Activated CD8-positive, alpha-beta memory T cell treated with anti-CD3 and anti-CD28 coated beads, Interleukin-2, amount 10 ng/mL, durations not matched to agents 7 days and 5 days (primary cell): ENCODE measurements at regions not wholly inside any gene's neighbourhood (a gene's known extent, or its start where the extent isn't known, plus 50 kb on each side); places are given as distances from the start of the nearest gene placed in this dataset.
"Not testable (repeated sequence)": the region's sequence is repeated elsewhere in the genome, so short reads cannot be mapped to it uniquely, and the experiment has no call there.

Source experiments
- ATAC-seq: fragments of 150-1000 bp; cut with Tn5 transposase; one replicate; pipeline ENCODE4 v1.10.0; 2021; ENCODE audit warnings: moderate library complexity
- CTCF ChIA-PET: fragments of 350-600 bp; sonication (Branson Sonifier 250); formaldehyde crosslinking; loops from one replicate; lab custom pipeline; 2021; ENCODE audit warnings: antibody characterized with exemption; lab: Charles Lee
- DNase-seq: peaks from one replicate; pipeline ENCODE4 v3.0.0-alpha.2; 2020
- H3K27ac Mint-ChIP-seq: one replicate; pipeline ENCODE4 v1.8.0; 2021; ENCODE audit warnings: mild to moderate bottlenecking, mixed read lengths
- H3K27me3 Mint-ChIP-seq: one replicate; pipeline ENCODE4 v1.8.0; 2021; ENCODE audit warnings: mixed read lengths
- H3K36me3 Mint-ChIP-seq: one replicate; pipeline ENCODE4 v1.8.0; 2021; ENCODE audit warnings: mild to moderate bottlenecking, mixed read lengths
- H3K4me1 Mint-ChIP-seq: one replicate; pipeline ENCODE4 v1.8.0; 2021; ENCODE audit warnings: mixed read lengths
- H3K4me3 Mint-ChIP-seq: one replicate; pipeline ENCODE4 v1.8.0; 2021; ENCODE audit warnings: mild to moderate bottlenecking, moderate library complexity, mixed read lengths
- H3K9me3 Mint-ChIP-seq: one replicate; pipeline ENCODE4 v1.8.0; 2022; ENCODE audit warnings: low read depth, mixed read lengths

DNA sequence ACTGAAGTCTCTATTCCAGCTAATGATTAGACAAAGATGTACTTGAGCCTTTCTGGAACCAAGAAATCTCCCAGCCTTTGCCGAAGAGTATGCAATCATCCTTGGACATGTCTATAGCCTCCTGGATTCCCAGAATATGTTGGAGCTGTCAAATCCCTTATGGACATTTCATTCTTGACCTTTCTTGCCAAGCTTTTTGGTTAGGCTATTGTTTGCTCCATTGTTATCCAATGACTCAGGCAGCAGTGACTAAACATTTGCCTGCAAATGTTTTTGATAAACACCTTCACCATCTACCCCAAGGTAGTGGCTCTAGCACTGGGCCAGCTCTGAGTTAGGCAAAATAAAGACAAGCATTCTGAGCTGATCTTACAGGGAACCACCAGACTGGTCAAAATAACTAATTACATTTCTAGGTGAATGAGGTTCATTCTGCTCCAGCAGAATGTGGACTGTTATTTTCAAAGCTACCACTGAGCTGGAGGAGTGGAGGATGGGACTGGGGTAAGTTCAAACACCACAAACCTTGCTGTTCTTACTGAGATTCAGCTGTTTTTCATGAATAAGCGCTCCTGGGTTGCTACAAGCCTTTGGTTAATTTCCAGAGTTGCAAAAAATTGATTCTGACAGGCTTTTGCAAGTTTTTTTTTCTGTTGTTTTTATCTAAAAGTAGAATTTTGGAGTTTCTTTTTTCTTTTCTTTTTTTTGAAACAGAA lies 81.0 kb downstream of the TMEM270 start:
- peaks cover 11% of the 10 kb centered on the region for H3K9me3 Mint-ChIP-seq
- DNase-seq (no peak), ATAC-seq (no peak)
- H3K27me3 Mint-ChIP-seq, result peaks cover 7% of the 10 kb centered on the region
- H3K4me3 Mint-ChIP-seq, result no peak overlapping the region
- H3K27ac Mint-ChIP-seq, result no peak overlapping the region
- peaks cover 3% of the 10 kb centered on the region for H3K36me3 Mint-ChIP-seq
- H3K4me1 Mint-ChIP-seq, result no peaks in the 10 kb centered on the region
- CTCF ChIA-PET, result no interaction called here

DNA sequence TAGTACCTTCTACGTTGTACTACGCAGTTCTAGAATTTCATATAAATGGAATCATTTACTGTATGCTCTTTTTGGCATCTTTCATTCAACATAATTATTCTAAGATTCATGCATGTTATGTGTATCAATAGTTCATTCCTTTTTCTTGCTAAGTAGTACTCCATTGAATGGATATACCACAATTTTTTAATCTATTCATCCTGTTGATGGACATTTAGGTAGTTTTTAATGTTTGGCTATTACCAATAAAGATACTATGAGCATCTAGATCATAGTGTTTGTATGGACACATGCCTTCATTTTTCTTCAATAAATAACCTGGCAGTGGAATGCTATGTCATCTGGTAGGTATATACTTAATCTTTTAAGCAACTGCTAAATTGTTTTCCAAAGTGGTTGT lies 83.0 kb upstream of the ELN start:
- H3K4me3 Mint-ChIP-seq, result no peak overlapping the region
- peaks cover 17% of the 10 kb centered on the region for H3K9me3 Mint-ChIP-seq
- peaks cover 3% of the 10 kb centered on the region for H3K36me3 Mint-ChIP-seq
- H3K4me1 Mint-ChIP-seq, result no peaks in the 10 kb centered on the region
- H3K27me3 Mint-ChIP-seq, result peaks cover 14% of the 10 kb centered on the region
- CTCF ChIA-PET, result no interaction called here
- DNase-seq (no peak), ATAC-seq (no peak)
- no peak overlapping the region for H3K27ac Mint-ChIP-seq

DNA sequence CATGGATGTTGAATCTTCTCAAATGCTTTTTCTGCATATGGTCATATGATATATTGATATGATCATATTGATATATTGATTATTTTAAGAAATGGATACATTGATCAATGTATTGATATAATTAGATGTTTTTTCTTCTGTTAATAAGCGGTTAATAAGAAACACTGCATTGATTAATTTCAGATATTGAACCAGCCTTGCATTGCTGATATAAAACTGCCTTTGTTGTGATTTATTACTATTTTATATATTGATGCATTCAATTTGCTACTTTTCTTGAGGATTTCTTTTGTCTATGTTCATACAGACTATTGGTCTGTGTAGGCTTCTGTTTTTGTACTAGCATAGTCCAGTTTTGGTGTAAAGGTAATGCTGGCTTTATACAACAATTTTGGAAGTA lies 79.7 kb upstream of the ELN start:
- no peaks in the 10 kb centered on the region for H3K4me1 Mint-ChIP-seq
- no peak overlapping the region for H3K27ac Mint-ChIP-seq
- ATAC-seq (no peak), DNase-seq (no peak)
- peaks cover 9% of the 10 kb centered on the region for H3K9me3 Mint-ChIP-seq
- H3K4me3 Mint-ChIP-seq, result no peak overlapping the region
- CTCF ChIA-PET, result no interaction called here
- no peaks in the 10 kb centered on the region for H3K36me3 Mint-ChIP-seq
- peaks cover 15% of the 10 kb centered on the region for H3K27me3 Mint-ChIP-seq

DNA sequence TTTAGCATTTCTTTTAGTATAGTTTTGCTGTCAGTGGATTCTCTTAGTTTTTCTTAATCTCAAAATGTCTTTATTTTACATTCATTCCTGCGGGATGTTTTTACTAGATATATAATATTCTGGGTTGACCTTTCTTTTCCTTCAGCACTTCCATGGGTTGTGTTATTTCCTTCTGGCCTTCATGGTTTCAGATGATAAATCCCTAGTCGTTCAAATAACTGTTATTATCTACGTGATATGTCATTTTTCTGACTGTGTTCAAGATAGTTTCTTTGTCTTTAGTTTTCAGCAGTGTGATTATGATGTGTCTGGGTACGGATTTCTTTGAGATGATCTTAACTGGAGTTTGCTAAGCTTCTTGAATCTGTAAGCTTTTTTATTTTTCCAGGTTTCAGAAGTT lies 75.7 kb upstream of the ELN start:
- no peak overlapping the region for H3K4me3 Mint-ChIP-seq
- no peaks in the 10 kb centered on the region for H3K4me1 Mint-ChIP-seq
- peaks cover 24% of the 10 kb centered on the region for H3K27me3 Mint-ChIP-seq
- DNase-seq (no peak), ATAC-seq (no peak)
- H3K9me3 Mint-ChIP-seq, result peaks cover 6% of the 10 kb centered on the region
- H3K27ac Mint-ChIP-seq, result no peak overlapping the region
- H3K36me3 Mint-ChIP-seq, result no peaks in the 10 kb centered on the region
- CTCF ChIA-PET, result no interaction called here

DNA sequence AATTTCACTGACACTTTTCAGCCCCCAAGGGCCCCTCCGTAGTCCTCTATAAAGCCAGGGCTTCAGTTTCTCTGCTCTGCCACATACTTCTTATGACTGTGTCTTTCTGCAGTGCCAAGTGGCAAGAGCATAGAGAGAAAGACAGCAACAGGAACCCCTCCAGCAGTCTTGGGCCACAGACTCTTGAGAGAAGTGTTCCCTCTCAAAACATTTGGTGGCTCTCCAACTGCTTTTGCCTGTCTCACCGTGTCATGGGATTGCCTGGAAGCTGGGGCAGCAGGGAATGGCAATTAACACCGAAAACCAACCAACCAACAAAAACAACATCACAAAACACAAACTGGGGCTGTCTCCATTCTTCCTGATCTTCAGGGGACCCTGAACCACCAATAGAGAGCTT lies 73.8 kb upstream of the ELN start:
- no peaks in the 10 kb centered on the region for H3K36me3 Mint-ChIP-seq
- ATAC-seq, result no peak
- H3K27me3 Mint-ChIP-seq, result peaks cover 29% of the 10 kb centered on the region
- H3K4me1 Mint-ChIP-seq, result no peaks in the 10 kb centered on the region
- CTCF ChIA-PET, result interaction anchor here (0.8 kb wide), 1 partner anchor 16 kb away, joined by 3 read pairs; no protein-coding TSS in a partner anchor
- no peak for DNase-seq
- H3K27ac Mint-ChIP-seq, result no peak overlapping the region
- no peak overlapping the region for H3K4me3 Mint-ChIP-seq
- peaks cover under 1% of the 10 kb centered on the region for H3K9me3 Mint-ChIP-seq

DNA sequence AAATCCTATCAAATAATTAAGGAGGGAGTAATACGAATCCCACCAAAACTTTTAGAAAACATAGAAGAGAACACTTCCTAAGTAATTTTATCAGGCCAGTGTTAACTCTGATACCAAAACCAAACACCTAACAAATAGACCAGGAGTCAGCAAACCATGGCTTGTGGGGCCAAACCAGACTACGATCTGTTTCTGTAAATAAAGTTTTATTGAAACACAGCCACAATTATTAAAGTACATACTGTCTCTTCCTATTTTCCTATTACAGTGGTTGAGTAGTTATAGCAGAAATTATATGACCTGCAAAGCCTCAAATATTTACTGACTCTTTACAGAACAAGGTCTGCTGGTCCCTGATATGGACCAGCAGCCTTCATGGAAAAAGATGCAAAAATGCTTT lies 73.1 kb upstream of the ELN start:
- Mint-ChIP-seq H3K27me3 (peaks cover 29% of the 10 kb centered on the region), H3K36me3 (no peaks in the 10 kb centered on the region), H3K4me3 (no peak overlapping the region), H3K4me1 (no peaks in the 10 kb centered on the region), H3K27ac (no peak overlapping the region), H3K9me3 (no peaks in the 10 kb centered on the region)
- ATAC-seq, result no peak
- CTCF ChIA-PET, result no interaction called here
- DNase-seq, result no peak

DNA sequence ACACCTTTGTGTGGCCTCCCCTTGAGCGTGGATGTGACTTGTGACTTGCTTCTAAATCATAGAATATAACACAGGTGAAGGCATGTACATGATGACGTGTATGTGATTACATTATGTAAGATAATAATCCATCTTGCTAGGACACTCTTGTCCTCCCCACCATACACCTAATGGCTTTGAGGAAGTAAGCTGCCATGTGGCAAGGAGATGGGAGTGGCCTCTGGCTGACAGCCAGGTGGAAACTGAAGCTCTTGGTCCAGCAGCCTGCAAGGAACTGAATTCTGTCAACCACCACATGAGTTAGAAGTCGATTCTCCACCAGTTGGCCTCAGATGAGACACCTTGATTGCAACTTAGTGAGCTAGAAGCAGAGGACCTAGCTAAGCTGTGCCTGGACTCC lies 67.4 kb upstream of the ELN start:
- peaks cover 7% of the 10 kb centered on the region for H3K9me3 Mint-ChIP-seq
- H3K4me1 Mint-ChIP-seq, result no peaks in the 10 kb centered on the region
- H3K36me3 Mint-ChIP-seq, result peaks cover 2% of the 10 kb centered on the region
- no peak overlapping the region for H3K27ac Mint-ChIP-seq
- no peak overlapping the region for H3K4me3 Mint-ChIP-seq
- CTCF ChIA-PET, result no interaction called here
- DNase-seq (no peak), ATAC-seq (no peak)
- peaks cover 22% of the 10 kb centered on the region for H3K27me3 Mint-ChIP-seq

DNA sequence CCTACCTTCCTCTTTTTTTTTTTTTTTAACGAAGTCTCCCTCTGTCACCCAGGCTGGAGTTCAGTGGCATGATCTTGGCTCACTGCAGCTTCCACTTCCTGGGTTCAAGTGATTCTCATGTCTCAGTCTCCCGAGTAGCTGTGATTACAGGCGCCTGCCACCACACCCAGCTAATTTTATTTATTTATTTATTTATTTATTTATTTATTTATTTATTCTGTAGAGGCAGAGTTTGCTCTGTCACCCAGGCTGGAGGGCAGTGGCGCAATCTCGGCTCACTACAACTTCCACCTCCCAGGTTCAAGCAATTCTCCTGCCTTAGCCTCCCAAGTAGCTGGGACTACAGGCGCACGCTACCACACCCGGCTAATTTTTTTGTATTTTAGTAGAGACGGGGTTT lies 66.0 kb upstream of the ELN start:
- H3K4me3 Mint-ChIP-seq, H3K9me3 Mint-ChIP-seq, H3K36me3 Mint-ChIP-seq, ATAC-seq, CTCF ChIA-PET, H3K4me1 Mint-ChIP-seq, H3K27ac Mint-ChIP-seq, DNase-seq: not testable (repeated sequence)
- peaks cover 20% of the 10 kb centered on the region for H3K27me3 Mint-ChIP-seq

DNA sequence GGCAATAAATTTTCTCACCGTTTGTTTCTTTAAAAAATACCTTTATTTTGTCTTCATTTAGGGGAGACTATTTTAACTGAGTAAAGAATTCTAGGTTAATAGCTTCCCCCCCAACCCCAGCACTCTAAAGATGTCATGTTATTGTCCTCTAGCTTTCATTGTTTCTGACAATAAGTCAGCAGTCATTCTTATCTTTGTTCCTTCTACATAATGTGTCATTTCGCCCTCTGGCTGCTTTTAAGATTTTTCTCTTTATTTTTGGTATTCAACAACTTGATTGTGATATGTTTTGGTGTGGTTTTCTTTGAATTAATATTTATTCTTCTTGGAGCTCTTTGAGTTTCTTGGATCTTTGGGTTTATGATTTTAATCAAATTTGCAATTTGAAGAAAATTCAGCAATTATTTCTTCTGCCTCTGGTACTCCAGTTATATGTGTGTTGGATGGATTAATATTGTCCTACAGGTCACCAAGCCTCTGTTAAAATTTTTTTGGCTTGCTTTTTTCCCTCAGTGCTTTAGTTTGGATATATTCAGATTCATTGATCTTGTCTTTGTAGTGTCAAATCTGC lies 64.6 kb upstream of the ELN start:
- Mint-ChIP-seq H3K36me3 (peaks cover 2% of the 10 kb centered on the region), H3K4me1 (no peaks in the 10 kb centered on the region), H3K27me3 (peaks cover 14% of the 10 kb centered on the region), H3K9me3 (peaks cover 9% of the 10 kb centered on the region), H3K4me3 (no peak overlapping the region), H3K27ac (no peak overlapping the region)
- CTCF ChIA-PET, result interaction anchor here (1.5 kb wide), 1 partner anchor 63 kb away, joined by 7 read pairs; no protein-coding TSS in a partner anchor
- no peak for DNase-seq
- ATAC-seq, result no peak

DNA sequence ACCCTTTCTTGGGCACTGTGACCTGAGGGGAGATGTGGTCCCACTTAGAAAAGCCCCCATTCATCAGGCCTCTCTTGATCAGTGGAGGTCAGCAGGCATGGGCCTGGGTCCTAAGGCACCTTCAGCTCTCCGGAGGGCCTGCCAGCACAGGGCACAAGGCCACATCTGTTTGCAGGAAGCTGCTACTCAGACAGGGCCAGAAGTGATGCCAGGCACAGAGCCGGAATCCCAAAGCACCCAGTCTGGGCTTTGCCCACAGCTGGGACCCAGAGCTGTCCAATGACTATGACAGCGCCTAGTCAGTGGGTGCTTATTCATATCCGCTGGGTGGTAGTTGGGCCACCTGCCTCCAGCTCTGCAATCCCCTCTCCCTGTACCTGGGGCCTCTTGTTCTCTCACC lies 63.2 kb upstream of the ELN start:
- no peaks in the 10 kb centered on the region for H3K4me1 Mint-ChIP-seq
- CTCF ChIA-PET, result interaction anchor here (0.9 kb wide), 1 partner anchor 15 kb away, joined by 3 read pairs; no protein-coding TSS in a partner anchor
- DNase-seq (no peak), ATAC-seq (no peak)
- peaks cover 8% of the 10 kb centered on the region for H3K27me3 Mint-ChIP-seq
- peaks cover 9% of the 10 kb centered on the region for H3K9me3 Mint-ChIP-seq
- H3K27ac Mint-ChIP-seq, result no peak overlapping the region
- H3K36me3 Mint-ChIP-seq, result peaks cover 2% of the 10 kb centered on the region
- no peak overlapping the region for H3K4me3 Mint-ChIP-seq

DNA sequence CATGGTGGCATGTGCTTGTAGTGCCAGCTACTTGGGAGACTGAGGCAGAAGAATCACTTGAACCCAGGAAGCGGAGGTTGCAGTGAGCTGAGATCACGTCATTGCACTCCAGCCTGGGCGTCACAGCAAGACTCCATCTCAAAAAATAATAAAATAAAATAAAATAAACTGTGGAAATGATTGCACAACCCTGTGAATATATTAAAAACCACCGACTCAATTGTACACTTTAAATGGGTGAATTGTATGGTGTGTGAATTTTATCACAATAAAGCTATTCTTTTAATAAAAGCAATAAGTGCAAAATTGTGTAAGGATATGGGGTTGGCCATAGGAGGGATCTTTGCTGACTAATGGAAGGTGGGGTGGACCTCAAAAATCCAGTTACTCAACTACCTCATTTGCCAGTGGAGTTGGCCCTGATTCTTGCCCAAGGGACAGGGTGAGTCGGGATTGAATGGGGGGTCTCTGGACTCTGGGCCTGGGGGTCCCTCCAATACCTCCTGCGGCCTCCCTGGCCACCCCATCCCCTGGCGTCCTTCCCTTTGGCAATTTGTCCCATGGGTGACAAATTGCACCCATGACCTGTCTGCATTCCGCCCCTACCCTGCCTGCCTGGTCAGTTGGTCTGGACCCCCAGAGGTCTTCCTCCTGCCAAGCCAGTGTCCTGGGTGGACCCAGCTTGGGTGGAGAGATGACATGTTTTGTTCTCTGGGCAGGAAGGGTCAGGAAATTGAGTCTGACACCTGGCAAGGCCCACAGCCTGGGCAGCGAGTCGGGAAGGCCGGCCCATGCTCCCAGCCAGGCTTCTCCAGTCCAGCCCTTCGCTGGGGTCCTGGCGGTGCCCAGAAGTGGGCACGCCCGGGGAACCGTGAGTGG lies 61.7 kb upstream of the ELN start:
- H3K9me3 Mint-ChIP-seq, result peaks cover 9% of the 10 kb centered on the region
- ATAC-seq, result no peak

DNA sequence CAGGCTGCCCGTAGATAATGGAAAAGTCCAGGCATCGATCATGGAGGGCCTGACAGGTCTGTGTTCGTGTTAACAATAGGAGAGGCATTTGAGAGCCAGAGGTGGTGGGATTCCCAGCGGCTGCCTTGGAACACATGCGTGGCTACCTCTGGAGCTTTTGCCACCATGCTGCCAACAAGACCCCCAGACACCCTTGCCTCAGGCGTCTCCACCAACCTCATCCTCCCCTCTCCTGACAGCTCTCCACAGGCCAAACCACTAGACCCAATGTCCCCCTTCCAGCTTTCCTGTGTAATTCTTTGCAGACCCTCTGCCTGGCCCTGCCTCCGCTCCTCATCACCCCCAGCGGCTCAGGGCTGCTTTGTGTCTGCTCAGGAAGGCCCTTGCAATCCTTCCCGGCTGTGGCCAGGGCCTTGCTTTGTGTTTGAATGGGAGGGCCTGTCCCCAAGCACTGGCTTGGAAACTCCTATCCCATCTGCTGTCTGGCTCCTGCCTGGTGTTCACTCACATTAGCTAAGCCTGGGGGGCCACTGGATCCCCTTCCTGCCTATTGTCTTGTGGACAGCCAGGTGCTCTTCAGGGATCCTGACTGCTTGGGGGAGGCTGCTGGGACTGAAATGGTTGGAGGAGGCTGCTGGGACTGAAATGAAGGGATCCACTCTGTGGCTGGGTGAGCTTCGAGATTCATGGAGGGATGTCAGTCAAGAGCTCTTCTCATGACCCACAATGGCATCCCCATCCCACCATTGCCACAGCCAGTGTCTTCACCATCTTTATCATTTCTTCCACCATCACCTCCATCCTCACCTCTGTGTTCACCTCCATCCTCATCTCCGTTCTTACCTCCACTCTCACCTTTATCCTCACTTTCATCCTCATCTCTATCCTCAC lies 60.8 kb upstream of the ELN start:
- CTCF ChIA-PET, result no interaction called here
- H3K4me3 Mint-ChIP-seq, result no peak overlapping the region

More for the DNA sequence above, 61.7 kb upstream of the ELN start:
- Mint-ChIP-seq H3K27me3 (no peaks in the 10 kb centered on the region), H3K27ac (no peak overlapping the region), H3K36me3 (peaks cover 2% of the 10 kb centered on the region), H3K4me3 (no peak overlapping the region), H3K4me1 (peaks cover 1% of the 10 kb centered on the region)
- no peak for DNase-seq
- CTCF ChIA-PET, result no interaction called here

DNA sequence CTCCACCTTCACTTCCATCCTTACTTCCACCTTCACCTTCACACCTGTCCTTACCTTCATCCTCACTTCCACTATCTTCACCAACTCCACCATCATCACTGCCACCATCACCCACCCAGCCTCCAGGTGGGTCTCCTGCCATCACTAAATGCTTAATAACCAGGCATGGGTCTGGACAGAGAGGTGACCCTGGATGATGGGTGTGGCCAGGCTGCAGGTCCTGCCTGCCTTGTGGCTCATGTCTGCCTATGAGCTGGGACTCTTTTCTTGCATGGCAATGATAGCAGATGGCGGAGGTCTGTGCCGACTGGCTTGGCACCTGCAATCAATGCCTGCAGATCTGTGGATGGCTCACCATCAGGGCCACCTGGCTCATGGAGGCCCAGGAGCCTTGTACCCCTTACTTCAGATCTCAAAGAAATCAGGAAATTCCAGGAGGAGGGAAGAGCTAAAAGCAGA lies 60.1 kb upstream of the ELN start:
- CTCF ChIA-PET, result no interaction called here
- Mint-ChIP-seq H3K27ac (no peak overlapping the region), H3K4me1 (peaks cover 8% of the 10 kb centered on the region), H3K4me3 (no peak overlapping the region), H3K9me3 (peaks cover 9% of the 10 kb centered on the region), H3K27me3 (no peaks in the 10 kb centered on the region), H3K36me3 (peaks cover 2% of the 10 kb centered on the region)
- DNase-seq (peak; percentile 23), ATAC-seq (no peak)

More for the DNA sequence above, 60.8 kb upstream of the ELN start:
- Mint-ChIP-seq H3K4me1 (peaks cover 8% of the 10 kb centered on the region), H3K27me3 (no peaks in the 10 kb centered on the region), H3K36me3 (peaks cover 2% of the 10 kb centered on the region), H3K27ac (no peak overlapping the region), H3K9me3 (peaks cover 9% of the 10 kb centered on the region)
- ATAC-seq (no peak), DNase-seq (peak; percentile 33)
